Fibroblast of skin of right biceps (primary cell): ENCODE measurements at regions not wholly inside any gene's neighbourhood (a gene's known extent, or its start where the extent isn't known, plus 50 kb on each side); places are given as distances from the start of the nearest gene placed in this dataset.
A peak's percentile ranks its signal among the peaks of the same experiment; 100 is the strongest.
"Not testable (repeated sequence)": the region's sequence is repeated elsewhere in the genome, so short reads cannot be mapped to it uniquely, and the experiment has no call there.

Experiments used
- DNase-seq: peaks from one replicate; pipeline ENCODE4 v3.0.0-alpha.2; 2013

- no peak for DNase-seq
Measured at GRCh38 chr9:106111039-106111730, 416.8 kb downstream of the TMEM38B start.

GRCh38 chr9:106112935-106113334 is 418.6 kb downstream of the TMEM38B start:
- DNase-seq: no peak

GRCh38 chr9:106119176-106119575 is 424.8 kb downstream of the TMEM38B start:
- peak; percentile 22 for DNase-seq

GRCh38 chr9:106120071-106120470 is 425.7 kb downstream of the TMEM38B start:
- DNase-seq: no peak

- DNase-seq: peak; percentile 45
Measured at GRCh38 chr9:106127776-106128175, 433.4 kb downstream of the TMEM38B start.

- no peak for DNase-seq
Measured at GRCh38 chr9:106130374-106130773, 436.0 kb downstream of the TMEM38B start.

GRCh38 chr9:106143781-106144180 is 449.4 kb downstream of the TMEM38B start:
- no peak for DNase-seq

GRCh38 chr9:106146066-106146840 is 451.9 kb downstream of the TMEM38B start:
- no peak for DNase-seq

- no peak for DNase-seq
Measured at GRCh38 chr9:106146886-106147285, 452.5 kb downstream of the TMEM38B start.

GRCh38 chr9:106149956-106150355 is 455.6 kb downstream of the TMEM38B start:
- no peak for DNase-seq

GRCh38 chr9:106156465-106156864 is 462.1 kb downstream of the TMEM38B start:
- DNase-seq: no peak

GRCh38 chr9:106172265-106172664 is 477.9 kb downstream of the TMEM38B start:
- DNase-seq: no peak

- no peak for DNase-seq
Measured at GRCh38 chr9:106174346-106174745, 480.0 kb downstream of the TMEM38B start.

- DNase-seq: no peak
Measured at GRCh38 chr9:106177216-106177615, 482.9 kb downstream of the TMEM38B start.

- no peak for DNase-seq
Measured at GRCh38 chr9:106179191-106179590, 484.9 kb downstream of the TMEM38B start.

GRCh38 chr9:106203815-106204516 is 509.6 kb downstream of the TMEM38B start:
- not testable (repeated sequence) for DNase-seq

- no peak for DNase-seq
Measured at GRCh38 chr9:106207298-106207697, 513.0 kb downstream of the TMEM38B start.

GRCh38 chr9:106218427-106218826 is 524.1 kb downstream of the TMEM38B start:
- DNase-seq: no peak

- no peak for DNase-seq
Measured at GRCh38 chr9:106218854-106219253, 524.5 kb downstream of the TMEM38B start.

- DNase-seq: no peak
Measured at GRCh38 chr9:106220415-106220814, 526.1 kb downstream of the TMEM38B start.

GRCh38 chr9:106228861-106229260 is 534.5 kb downstream of the TMEM38B start:
- no peak for DNase-seq

GRCh38 chr9:106233116-106233515 is 538.8 kb downstream of the TMEM38B start:
- no peak for DNase-seq

GRCh38 chr9:106260908-106261307 is 566.6 kb downstream of the TMEM38B start:
- not testable (repeated sequence) for DNase-seq

GRCh38 chr9:106277966-106278365 is 583.6 kb downstream of the TMEM38B start:
- peak; percentile 80 for DNase-seq
